GM19351 (cell line): ENCODE measurements at regions not wholly inside any gene's neighbourhood (a gene's known extent, or its start where the extent isn't known, plus 50 kb on each side); places are given as distances from the start of the nearest gene placed in this dataset.

ENCODE experiments used
- ATAC-seq: cut with Tn5 transposase; IDR thresholded peaks from one replicate; pipeline ENCODE4 v1.9.1; 2021; ENCODE audit warnings: mild to moderate bottlenecking, moderate library complexity; ENCODE audit not compliant: unreplicated experiment

GRCh38 chr1:200354243-200354642 is 55.6 kb downstream of the ZNF281 start:
- ATAC-seq: no peak

- ATAC-seq: no peak
Measured at GRCh38 chr1:200353232-200353631, 56.6 kb downstream of the ZNF281 start.

GRCh38 chr1:200351826-200352549 is 57.8 kb downstream of the ZNF281 start:
- peak; percentile 62 for ATAC-seq

GRCh38 chr1:200351425-200351824 is 58.4 kb downstream of the ZNF281 start:
- no peak for ATAC-seq

- ATAC-seq: no peak
Measured at GRCh38 chr1:200346700-200347099, 63.1 kb downstream of the ZNF281 start.

- ATAC-seq: no peak
Measured at GRCh38 chr1:200345520-200345919, 64.3 kb downstream of the ZNF281 start.

- no peak for ATAC-seq
Measured at GRCh38 chr1:200343874-200344273, 66.0 kb downstream of the ZNF281 start.

GRCh38 chr1:200342511-200343311 is 67.1 kb downstream of the ZNF281 start:
- no peak for ATAC-seq

GRCh38 chr1:200338451-200338850 is 71.4 kb downstream of the ZNF281 start:
- ATAC-seq: no peak

- ATAC-seq: peak; percentile 42
Measured at GRCh38 chr1:200337831-200338230, 72.0 kb downstream of the ZNF281 start.

- ATAC-seq: no peak
Measured at GRCh38 chr1:200337410-200337809, 72.4 kb downstream of the ZNF281 start.

GRCh38 chr1:200336901-200337391 is 72.9 kb downstream of the ZNF281 start:
- no peak for ATAC-seq

GRCh38 chr1:200336101-200336845 is 73.6 kb downstream of the ZNF281 start:
- no peak for ATAC-seq

GRCh38 chr1:200334661-200335256 is 75.1 kb downstream of the ZNF281 start:
- ATAC-seq: no peak

GRCh38 chr1:200333329-200333728 is 76.5 kb downstream of the ZNF281 start:
- no peak for ATAC-seq

GRCh38 chr1:200332716-200333115 is 77.1 kb downstream of the ZNF281 start:
- ATAC-seq: no peak

- no peak for ATAC-seq
Measured at GRCh38 chr1:200330741-200331428, 79.0 kb downstream of the ZNF281 start.

- no peak for ATAC-seq
Measured at GRCh38 chr1:200329208-200329882, 80.5 kb downstream of the ZNF281 start.

- no peak for ATAC-seq
Measured at GRCh38 chr1:200328379-200328778, 81.5 kb downstream of the ZNF281 start.

- no peak for ATAC-seq
Measured at GRCh38 chr1:200323856-200324400, 85.9 kb downstream of the ZNF281 start.
